Tibial artery (tissue), 4 donors: ENCODE measurements at regions not wholly inside any gene's neighbourhood (a gene's known extent, or its start where the extent isn't known, plus 50 kb on each side); places are given as distances from the start of the nearest gene placed in this dataset.

ENCODE experiments used
- DNase-seq, 2 donors: peaks; one replicate each; pipeline ENCODE4 v3.0.0-alpha.2; 2019
- H3K27ac ChIP-seq, 2 donors: fragments of 200-600 bp; sonication (generic) in 1 of 2; 1 replicate in 1 of 2; 2 replicates in 1 of 2; pipeline ENCODE4 v1.5.1; 2018 to 2019; ENCODE audit warnings: mild to moderate bottlenecking in 1 of 2
- H3K27me3 ChIP-seq, 2 donors: fragments of 200-600 bp; sonication (generic) in 1 of 2; one replicate each; pipeline versions ENCODE4 v1.5.1 to v1.6.0; 2016 to 2019
- H3K36me3 ChIP-seq, 3 donors: fragments of 200-600 bp; sonication (generic) in 2 of 3; one replicate each; pipeline ENCODE4 v1.5.1; 2016 to 2019; ENCODE audit warnings: mild to moderate bottlenecking in 2 of 3
- H3K4me1 ChIP-seq, 4 donors: fragments of 200-600 bp; sonication (generic) in 2 of 4; 1 replicate in 3 of 4; 2 replicates in 1 of 4; pipeline ENCODE4 v1.5.1; 2016 to 2019
- H3K4me3 ChIP-seq, 2 donors: fragments of 200-600 bp; sonication (generic) in 1 of 2; 1 replicate in 1 of 2; 2 replicates in 1 of 2; pipeline ENCODE4 v1.5.1; 2018 to 2019; ENCODE audit warnings: mild to moderate bottlenecking in 2 of 2
- H3K9me3 ChIP-seq, 3 donors: fragments of 200-600 bp; sonication (generic) in 1 of 3; one replicate each; pipeline ENCODE4 v1.5.1; 2016 to 2019
- CTCF ChIP-seq, 2 experiments: fragments of 200-600 bp in 1 of 2; fragments of 450-650 bp in 1 of 2; IDR thresholded peaks; one replicate each; pipeline ENCODE4 v1.5.1; 2017 to 2019; ENCODE audit warnings: antibody characterized with exemption in 2 of 2, mild to moderate bottlenecking in 1 of 2, moderate library complexity in 1 of 2
- intact Hi-C: fragments of 100-400 bp; cut with DNase I; formaldehyde crosslinking; loops from one replicate; pipeline ENCODE4 v1.15.0; 2023; ENCODE audit warnings: low total_unique reads

DNA sequence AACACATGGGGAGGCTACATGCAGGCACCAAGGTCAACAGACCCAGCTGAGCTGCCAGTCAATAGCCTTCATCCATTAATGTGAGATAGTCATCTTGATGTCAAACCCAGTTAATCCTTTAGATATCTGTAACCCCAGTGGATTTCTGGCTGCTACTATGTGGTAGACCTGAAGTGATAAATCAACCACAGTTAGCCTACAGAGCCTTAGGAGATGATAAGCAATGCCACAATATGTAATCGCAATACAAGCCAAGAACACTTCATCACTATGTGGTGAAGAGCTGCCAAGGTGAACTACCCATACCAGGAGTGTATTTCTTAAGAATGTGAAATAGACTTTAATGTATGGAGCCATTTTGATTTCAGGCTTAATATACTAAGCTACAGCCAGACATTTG, 1175.5 kb downstream of the DTWD2 start:
- Histone ChIP-seq H3K27ac (no peak overlapping the region), H3K9me3 (no peaks in the 10 kb centered on the region), H3K4me3 (no peak overlapping the region), H3K36me3 (no peaks in the 10 kb centered on the region), H3K4me1 (no peaks in the 10 kb centered on the region), H3K27me3 (no peaks in the 10 kb centered on the region)
- no peak for TF ChIP-seq CTCF (IDR thresholded peaks at IDR 0.05)
- no peak for DNase-seq
- intact Hi-C loops = no loop called here

- Histone ChIP-seq H3K27ac (no peak overlapping the region), H3K27me3 (no peaks in the 10 kb centered on the region), H3K4me3 (no peak overlapping the region), H3K36me3 (no peaks in the 10 kb centered on the region), H3K9me3 (no peaks in the 10 kb centered on the region), H3K4me1 (no peaks in the 10 kb centered on the region)
- TF ChIP-seq CTCF (IDR thresholded peaks at IDR 0.05) = no peak
- no peak for DNase-seq
- intact Hi-C loops = no loop called here
These were observed 1179.1 kb downstream of the DTWD2 start for GRCh38 chr5:117809251-117809650.

- Histone ChIP-seq H3K36me3 (no peaks in the 10 kb centered on the region), H3K4me3 (no peak overlapping the region), H3K27ac (no peak overlapping the region), H3K9me3 (no peaks in the 10 kb centered on the region), H3K27me3 (no peaks in the 10 kb centered on the region), H3K4me1 (no peaks in the 10 kb centered on the region)
- intact Hi-C loops = no loop called here
- DNase-seq = no peak
- TF ChIP-seq CTCF (IDR thresholded peaks at IDR 0.05) = no peak
These were observed 1183.3 kb downstream of the DTWD2 start for GRCh38 chr5:117805058-117805457.

GRCh38 chr5:117803533-117803932, 1184.8 kb downstream of the DTWD2 start:
- Histone ChIP-seq H3K4me3 (no peak overlapping the region), H3K27ac (no peak overlapping the region), H3K27me3 (no peaks in the 10 kb centered on the region), H3K9me3 (no peaks in the 10 kb centered on the region), H3K4me1 (no peaks in the 10 kb centered on the region), H3K36me3 (no peaks in the 10 kb centered on the region)
- no peak for TF ChIP-seq CTCF (IDR thresholded peaks at IDR 0.05)
- no peak for DNase-seq
- intact Hi-C loops = no loop called here

GRCh38 chr5:117801583-117801982, 1186.8 kb downstream of the DTWD2 start:
- Histone ChIP-seq H3K27ac (no peak overlapping the region), H3K9me3 (no peaks in the 10 kb centered on the region), H3K4me1 (no peaks in the 10 kb centered on the region), H3K27me3 (no peaks in the 10 kb centered on the region), H3K36me3 (no peaks in the 10 kb centered on the region), H3K4me3 (no peak overlapping the region)
- DNase-seq = no peak
- intact Hi-C loops = no loop called here
- no peak for TF ChIP-seq CTCF (IDR thresholded peaks at IDR 0.05)

DNA sequence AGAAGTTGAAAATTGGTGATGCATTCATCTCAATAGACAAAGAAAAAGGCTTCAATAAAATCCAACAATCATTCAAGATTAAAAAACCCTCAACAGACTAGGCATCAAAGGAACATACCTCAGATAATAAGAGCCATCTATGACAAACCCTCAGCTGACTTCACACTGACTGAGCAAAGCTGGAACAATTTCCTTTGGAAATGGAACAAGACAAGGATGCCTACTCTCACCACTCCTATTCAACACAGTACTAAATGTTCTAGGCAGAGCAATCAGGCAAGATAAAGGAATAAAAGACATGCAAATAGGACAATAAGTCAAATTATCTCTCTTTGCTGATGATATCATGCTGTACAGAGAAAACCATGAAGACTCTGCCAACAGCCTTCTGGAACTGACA, 1188.1 kb downstream of the DTWD2 start:
- intact Hi-C loops = no loop called here
- no peaks in the 10 kb centered on the region for H3K36me3 ChIP-seq
- no peak overlapping the region for H3K4me3 ChIP-seq
- no peaks in the 10 kb centered on the region for H3K4me1 ChIP-seq
- DNase-seq = no peak
- no peaks in the 10 kb centered on the region for H3K27me3 ChIP-seq
- TF ChIP-seq CTCF (IDR thresholded peaks at IDR 0.05) = no peak
- no peaks in the 10 kb centered on the region for H3K9me3 ChIP-seq
- no peak overlapping the region for H3K27ac ChIP-seq
